H9 (cell line): ENCODE measurements at regions not wholly inside any gene's neighbourhood (a gene's known extent, or its start where the extent isn't known, plus 50 kb on each side); places are given as distances from the start of the nearest gene placed in this dataset.

Source experiments
- DNase-seq: peaks from one replicate; pipeline ENCODE4 v3.0.0-alpha.2; 2017
- H2AFZ ChIP-seq: one replicate; pipeline ENCODE4 v1.6.1; 2013; ENCODE audit warnings: mild to moderate bottlenecking, low read length, control low read depth, moderate library complexity
- H2AK5ac ChIP-seq: 2 replicates; pipeline ENCODE4 v1.6.1; 2013; ENCODE audit warnings: low read length, control low read depth, mixed read lengths; ENCODE audit not compliant: insufficient read length
- H2BK120ac ChIP-seq: one replicate; pipeline ENCODE4 v1.6.1; 2013; ENCODE audit warnings: low read depth, mild to moderate bottlenecking, low read length, control low read depth, inconsistent platforms; ENCODE audit not compliant: poor library complexity, severe bottlenecking
- H2BK12ac ChIP-seq: 2 replicates; pipeline ENCODE4 v1.6.1; 2013; ENCODE audit warnings: low read length, control low read depth, mixed read lengths, low read depth; ENCODE audit not compliant: insufficient read length
- H2BK15ac ChIP-seq: 2 replicates; pipeline ENCODE4 v1.6.1; 2013; ENCODE audit warnings: low read depth, low read length, control low read depth
- H2BK20ac ChIP-seq: one replicate; pipeline ENCODE4 v1.6.1; 2013; ENCODE audit warnings: low read depth, mild to moderate bottlenecking, low read length, control low read depth, inconsistent platforms; ENCODE audit not compliant: poor library complexity, severe bottlenecking
- H2BK5ac ChIP-seq: 2 replicates; pipeline ENCODE4 v1.6.1; 2013; ENCODE audit warnings: low read length, control low read depth, mixed read lengths; ENCODE audit not compliant: insufficient read length
- H3K14ac ChIP-seq: 2 replicates; pipeline ENCODE4 v1.6.1; 2013; ENCODE audit warnings: low read length, control low read depth; ENCODE audit not compliant: insufficient read depth
- H3K18ac ChIP-seq: 2 replicates; pipeline ENCODE4 v1.6.1; 2013; ENCODE audit warnings: low read depth, mild to moderate bottlenecking, mixed read lengths, low read length, control low read depth; ENCODE audit not compliant: insufficient read length
- H3K23ac ChIP-seq: 2 replicates; pipeline ENCODE4 v1.6.1; 2013; ENCODE audit warnings: low read length, control low read depth, mixed read lengths, low read depth; ENCODE audit not compliant: insufficient read length
- H3K23me2 ChIP-seq: 2 replicates; pipeline ENCODE4 v1.6.1; 2013; ENCODE audit warnings: low read depth, mild to moderate bottlenecking, mixed read lengths, low read length, control low read depth; ENCODE audit not compliant: insufficient read length, poor library complexity, severe bottlenecking
- H3K27ac ChIP-seq: 2 replicates; pipeline ENCODE4 v1.5.1; 2013; ENCODE audit warnings: low read length, control low read depth, mixed read lengths, low read depth; ENCODE audit not compliant: insufficient read length
- H3K27me3 ChIP-seq: 2 replicates; pipeline ENCODE4 v1.6.1; 2013; ENCODE audit warnings: low read length, control low read depth, inconsistent platforms; ENCODE audit not compliant: insufficient read depth
- H3K4ac ChIP-seq: 2 replicates; pipeline ENCODE4 v1.6.1; 2013; ENCODE audit warnings: low read depth, mild to moderate bottlenecking, control low read depth, inconsistent platforms, low read length, moderate library complexity
- H3K4me1 ChIP-seq: 2 replicates; pipeline ENCODE4 v1.6.1; 2013; ENCODE audit warnings: low read length, control low read depth, inconsistent platforms; ENCODE audit not compliant: insufficient read depth
- H3K4me2 ChIP-seq: 2 replicates; pipeline ENCODE4 v1.6.1; 2013; ENCODE audit warnings: low read length, control low read depth, mixed read lengths; ENCODE audit not compliant: insufficient read length, insufficient read depth
- H3K56ac ChIP-seq: 2 replicates; pipeline ENCODE4 v1.6.1; 2013; ENCODE audit warnings: low read depth, mild to moderate bottlenecking, mixed read lengths, low read length, control low read depth; ENCODE audit not compliant: insufficient read length
- H3K79me1 ChIP-seq: 2 replicates; pipeline ENCODE4 v1.6.1; 2013; ENCODE audit warnings: low read depth, mild to moderate bottlenecking, moderate library complexity, low read length, control low read depth, inconsistent platforms; ENCODE audit not compliant: insufficient read depth, poor library complexity, severe bottlenecking
- H3K79me2 ChIP-seq: 2 replicates; pipeline ENCODE4 v1.6.1; 2013; ENCODE audit warnings: low read length, control low read depth, inconsistent platforms; ENCODE audit not compliant: insufficient read depth
- H3K9ac ChIP-seq: 2 replicates; pipeline ENCODE4 v1.6.1; 2013; ENCODE audit warnings: low read length, control low read depth, mixed read lengths; ENCODE audit not compliant: insufficient read length; ENCODE audit errors: extremely low read depth
- H3K9me3 ChIP-seq: one replicate; pipeline ENCODE4 v1.6.1; 2013; ENCODE audit warnings: low read depth, low read length, inconsistent platforms; ENCODE audit not compliant: control insufficient read depth
- H3T11ph ChIP-seq: one replicate; pipeline ENCODE4 v1.6.1; 2013; ENCODE audit warnings: mild to moderate bottlenecking, low read length, control low read depth, inconsistent platforms
- H4K20me1 ChIP-seq: one replicate; pipeline ENCODE4 v1.6.1; 2013; ENCODE audit not compliant: control insufficient read depth, insufficient read length, insufficient read depth
- H4K5ac ChIP-seq: 2 replicates; pipeline ENCODE4 v1.6.1; 2013; ENCODE audit warnings: low read depth, mild to moderate bottlenecking, mixed read lengths, low read length, control low read depth; ENCODE audit not compliant: insufficient read length
- H4K8ac ChIP-seq: replicated peaks from 2 replicates; pipeline ENCODE4 v1.6.1; 2013; ENCODE audit warnings: low read length, control low read depth, mixed read lengths, low read depth; ENCODE audit not compliant: insufficient read length
- H4K91ac ChIP-seq: 2 replicates; pipeline ENCODE4 v1.6.1; 2013; ENCODE audit warnings: low read depth, mild to moderate bottlenecking, moderate library complexity, mixed read lengths, low read length, control low read depth; ENCODE audit not compliant: insufficient read length
- H3K27ac Mint-ChIP-seq, 3 experiments: 2 replicates in 2 of 3; 3 replicates in 1 of 3; pipeline ENCODE4 v1.8.0; 2020 to 2021; ENCODE audit warnings: mixed read lengths in 3 of 3, mild to moderate bottlenecking in 1 of 3, moderate library complexity in 1 of 3
- H3K27me3 Mint-ChIP-seq: 2 replicates; pipeline ENCODE4 v1.8.0; 2021; ENCODE audit warnings: low read depth, mild to moderate bottlenecking, moderate library complexity, mixed read lengths
- H3K36me3 Mint-ChIP-seq, 3 experiments: 2 replicates in 2 of 3; 3 replicates in 1 of 3; pipeline ENCODE4 v1.8.0; 2020 to 2021; ENCODE audit warnings: low read depth in 3 of 3, mixed read lengths in 3 of 3; ENCODE audit not compliant: insufficient read depth in 1 of 3
- H3K4me1 Mint-ChIP-seq, 2 experiments: 2 replicates each; pipeline ENCODE4 v1.8.0; 2020; ENCODE audit warnings: mixed read lengths in 2 of 2
- H3K4me3 Mint-ChIP-seq, 2 experiments: 2 replicates in 1 of 2; 3 replicates in 1 of 2; pipeline ENCODE4 v1.8.0; 2020 to 2021; ENCODE audit warnings: mild to moderate bottlenecking in 2 of 2, mixed read lengths in 2 of 2, moderate library complexity in 1 of 2
- H3K9me3 Mint-ChIP-seq, 2 experiments: 2 replicates in 1 of 2; 3 replicates in 1 of 2; pipeline ENCODE4 v1.8.0; 2020; ENCODE audit warnings: mild to moderate bottlenecking in 2 of 2, mixed read lengths in 2 of 2, moderate library complexity in 1 of 2
- CTCF ChIP-seq: fragments of 200-600 bp; sonication (generic); conservative IDR thresholded peaks from 3 replicates; pipeline ENCODE4 v1.8.0; 2021; ENCODE audit warnings: antibody characterized with exemption, mild to moderate bottlenecking
- WGBS: extraction: QIAGEN DNeasy Blood & Tissue Kit; methylation state at CpG from one replicate; pipeline ENCODE4 v1.1.7; 2013; ENCODE audit warnings: missing lambda C conversion rate, low lambda C conversion rate, mixed read lengths; ENCODE audit not compliant: insufficient read length; ENCODE audit errors: extremely low coverage; 5-methylcytosine and 5-hydroxymethylcytosine counted together

- H3K79me2 ChIP-seq: no peaks in the 10 kb centered on the region
- H2BK20ac ChIP-seq: no peak overlapping the region
- Mint-ChIP-seq H3K27me3 (no peaks in the 10 kb centered on the region), H3K27ac (peak overlapping the region in 1 of 3 experiments; percentile 52; a peak in 1 of 7 replicates), H3K9me3 (peaks cover 0 to 17% of the 10 kb centered on the region in 2 experiments; a peak in 4 of 5 replicates), H3K4me3 (no peak overlapping the region), H3K4me1 (peaks cover 19 to 32% of the 10 kb centered on the region in 2 experiments), H3K36me3 (peaks cover 0 to 12% (median 0%) of the 10 kb centered on the region in 3 experiments; a peak in 4 of 7 replicates)
- H3K27me3 ChIP-seq: no peaks in the 10 kb centered on the region
- no peak overlapping the region for H2AK5ac ChIP-seq
- H2BK12ac ChIP-seq: no peak overlapping the region
- no peak overlapping the region for H3K4ac ChIP-seq
- H3K18ac ChIP-seq: no peak overlapping the region
- no peak for TF ChIP-seq CTCF
- H3K9ac ChIP-seq: no peak overlapping the region
- H3K23me2 ChIP-seq: no peaks in the 10 kb centered on the region
- no peak overlapping the region for H4K8ac ChIP-seq
- H4K91ac ChIP-seq: no peak overlapping the region
- no peaks in the 10 kb centered on the region; the same call in 1 of the 2 replicates for H3K4me1 ChIP-seq
- DNase-seq: no peak
- H2BK5ac ChIP-seq: no peak overlapping the region
- no peak overlapping the region for H2AFZ ChIP-seq
- H2BK15ac ChIP-seq: no peak overlapping the region
- H3K9me3 ChIP-seq: no peaks in the 10 kb centered on the region
- no peak overlapping the region for H3K14ac ChIP-seq
- no peaks in the 10 kb centered on the region for H4K20me1 ChIP-seq
- H3K56ac ChIP-seq: no peak overlapping the region
- H3K79me1 ChIP-seq: no peaks in the 10 kb centered on the region
- no peak overlapping the region for H3K23ac ChIP-seq
- H3K27ac ChIP-seq: no peak overlapping the region
- H3T11ph ChIP-seq: no peak overlapping the region
- WGBS: no CpG with 5 or more reads among the region's 1 CpG
- H4K5ac ChIP-seq: no peak overlapping the region
- no peak overlapping the region for H2BK120ac ChIP-seq
- no peak overlapping the region for H3K4me2 ChIP-seq
Measured at GRCh38 chr1:99516141-99516540, 129.8 kb upstream of the PALMD start.
